H1 (cell line): ENCODE measurements at regions not wholly inside any gene's neighbourhood (a gene's known extent, or its start where the extent isn't known, plus 50 kb on each side); places are given as distances from the start of the nearest gene placed in this dataset.

Experiments used
- YY1 ChIP-seq: IDR thresholded peaks from 2 replicates; pipeline ENCODE4 v1.6.1; 2011; ENCODE audit warnings: low read depth, mild to moderate bottlenecking, low read length
- TF ChIP-seq, protein P1 (sequence below): IDR thresholded peaks from 2 replicates; pipeline ENCODE4 v1.6.1; 2011; ENCODE audit warnings: low read length, improper control_type of control experiment
- TF ChIP-seq, protein P2 (sequence below), 3 experiments: IDR thresholded peaks; 1 replicate in 2 of 3; 2 replicates in 1 of 3; pipeline versions ENCODE4 v1.5.1 to v1.6.1; 2011; ENCODE audit warnings: low read length in 3 of 3, mild to moderate bottlenecking in 3 of 3, inconsistent platforms in 2 of 3, low read depth in 1 of 3, moderate library complexity in 1 of 3; ENCODE audit not compliant: insufficient read depth in 1 of 3; ENCODE audit errors: control extremely low read depth in 1 of 3

DNA sequence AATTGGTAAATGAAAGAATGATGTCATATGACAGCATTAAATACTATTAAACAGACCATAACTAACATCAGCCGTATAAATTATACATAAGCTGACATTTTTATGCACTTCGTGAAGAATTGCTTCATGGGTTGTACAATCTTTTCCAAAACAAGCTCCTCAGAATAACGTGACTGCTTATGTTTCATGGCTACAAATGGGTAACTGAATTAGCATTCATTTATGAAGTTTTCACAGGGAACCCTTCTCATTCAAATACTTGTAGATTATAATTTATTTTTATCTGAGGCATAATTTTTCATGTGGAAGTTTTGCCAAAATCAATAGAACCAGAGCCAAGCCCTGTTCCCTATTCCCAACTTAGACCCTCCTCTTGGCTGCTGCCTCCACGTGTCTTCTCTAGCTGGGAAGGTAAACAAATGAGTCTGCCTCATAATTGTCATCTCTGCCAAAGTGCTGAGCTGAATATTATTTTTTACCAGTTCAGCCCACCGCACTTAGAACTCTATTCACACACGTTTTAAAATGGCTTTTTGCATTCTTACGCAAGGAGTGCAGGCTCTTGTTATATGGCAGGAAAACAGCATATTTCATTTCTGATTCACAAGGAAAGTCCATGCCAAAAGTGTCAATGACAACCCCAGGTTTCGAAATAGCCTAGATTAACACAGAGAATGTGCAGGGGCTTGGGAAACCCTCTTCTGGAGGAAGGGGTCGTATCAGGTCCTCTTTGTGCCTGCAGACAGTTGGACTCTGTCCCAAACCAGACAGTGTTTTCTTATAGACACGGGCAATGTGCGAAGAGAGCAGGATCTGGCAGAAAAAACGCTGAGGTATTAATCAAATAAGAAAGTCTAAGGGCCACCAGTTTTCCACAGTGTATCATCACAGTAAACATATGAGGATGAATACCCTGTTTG lies 370.7 kb upstream of the MGMT start:
- TF ChIP-seq, protein P1, sequence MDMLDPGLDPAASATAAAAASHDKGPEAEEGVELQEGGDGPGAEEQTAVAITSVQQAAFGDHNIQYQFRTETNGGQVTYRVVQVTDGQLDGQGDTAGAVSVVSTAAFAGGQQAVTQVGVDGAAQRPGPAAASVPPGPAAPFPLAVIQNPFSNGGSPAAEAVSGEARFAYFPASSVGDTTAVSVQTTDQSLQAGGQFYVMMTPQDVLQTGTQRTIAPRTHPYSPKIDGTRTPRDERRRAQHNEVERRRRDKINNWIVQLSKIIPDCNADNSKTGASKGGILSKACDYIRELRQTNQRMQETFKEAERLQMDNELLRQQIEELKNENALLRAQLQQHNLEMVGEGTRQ = no peak
- TF ChIP-seq YY1 = no peak
- TF ChIP-seq, protein P2, sequence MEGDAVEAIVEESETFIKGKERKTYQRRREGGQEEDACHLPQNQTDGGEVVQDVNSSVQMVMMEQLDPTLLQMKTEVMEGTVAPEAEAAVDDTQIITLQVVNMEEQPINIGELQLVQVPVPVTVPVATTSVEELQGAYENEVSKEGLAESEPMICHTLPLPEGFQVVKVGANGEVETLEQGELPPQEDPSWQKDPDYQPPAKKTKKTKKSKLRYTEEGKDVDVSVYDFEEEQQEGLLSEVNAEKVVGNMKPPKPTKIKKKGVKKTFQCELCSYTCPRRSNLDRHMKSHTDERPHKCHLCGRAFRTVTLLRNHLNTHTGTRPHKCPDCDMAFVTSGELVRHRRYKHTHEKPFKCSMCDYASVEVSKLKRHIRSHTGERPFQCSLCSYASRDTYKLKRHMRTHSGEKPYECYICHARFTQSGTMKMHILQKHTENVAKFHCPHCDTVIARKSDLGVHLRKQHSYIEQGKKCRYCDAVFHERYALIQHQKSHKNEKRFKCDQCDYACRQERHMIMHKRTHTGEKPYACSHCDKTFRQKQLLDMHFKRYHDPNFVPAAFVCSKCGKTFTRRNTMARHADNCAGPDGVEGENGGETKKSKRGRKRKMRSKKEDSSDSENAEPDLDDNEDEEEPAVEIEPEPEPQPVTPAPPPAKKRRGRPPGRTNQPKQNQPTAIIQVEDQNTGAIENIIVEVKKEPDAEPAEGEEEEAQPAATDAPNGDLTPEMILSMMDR (IDR thresholded peaks at IDR 0.05; ENCODE audit: control extremely low read depth in 1 of 3, insufficient read depth in 1 of 3, low read depth in 1 of 3, low read length in 3 of 3) = no peak
